SU-DHL-6 (cell line): ENCODE measurements at regions not wholly inside any gene's neighbourhood (a gene's known extent, or its start where the extent isn't known, plus 50 kb on each side); places are given as distances from the start of the nearest gene placed in this dataset.

Experiments used
- CTCF ChIP-seq: fragments of 200-600 bp; sonication (generic); IDR thresholded peaks from one replicate; pipeline ENCODE4 v1.5.1; 2017; ENCODE audit warnings: antibody characterized with exemption, mild to moderate bottlenecking, low read length, moderate library complexity; ENCODE audit not compliant: insufficient read depth, poor library complexity, severe bottlenecking
- EZH2phosphoT487 ChIP-seq: fragments of 200-600 bp; sonication (generic), shearing (Covaris generic); conservative IDR thresholded peaks from 2 replicates; pipeline ENCODE4 v1.6.1; 2018; ENCODE audit warnings: mild to moderate bottlenecking, antibody characterized with exemption, low read length, moderate library complexity, mixed read lengths

GRCh38 chr2:235378246-235378645 lies 115.6 kb upstream of the AGAP1 start:
- TF ChIP-seq CTCF = no peak
- no peak for TF ChIP-seq EZH2phosphoT487
